ACHN (cell line): ENCODE measurements at regions not wholly inside any gene's neighbourhood (a gene's known extent, or its start where the extent isn't known, plus 50 kb on each side); places are given as distances from the start of the nearest gene placed in this dataset.
"Not testable (repeated sequence)": the region's sequence is repeated elsewhere in the genome, so short reads cannot be mapped to it uniquely, and the experiment has no call there.

Experiments used
- DNase-seq: peaks from one replicate; pipeline ENCODE4 v3.0.0-alpha.2; 2015
- in situ Hi-C: cut with HindIII; loops from 2 replicates; pipeline ENCODE4 v1.10.0; 2017; ENCODE audit warnings: low sequenced_read_pairs, low pct_ligation_motif_present, low pct_unique_long_range_greater_than_20kb

- no peak for DNase-seq
- in situ Hi-C loops = no loop called here
Observed at GRCh38 chr15:79492065-79492464, 59.9 kb downstream of the MINAR1 start.

DNA sequence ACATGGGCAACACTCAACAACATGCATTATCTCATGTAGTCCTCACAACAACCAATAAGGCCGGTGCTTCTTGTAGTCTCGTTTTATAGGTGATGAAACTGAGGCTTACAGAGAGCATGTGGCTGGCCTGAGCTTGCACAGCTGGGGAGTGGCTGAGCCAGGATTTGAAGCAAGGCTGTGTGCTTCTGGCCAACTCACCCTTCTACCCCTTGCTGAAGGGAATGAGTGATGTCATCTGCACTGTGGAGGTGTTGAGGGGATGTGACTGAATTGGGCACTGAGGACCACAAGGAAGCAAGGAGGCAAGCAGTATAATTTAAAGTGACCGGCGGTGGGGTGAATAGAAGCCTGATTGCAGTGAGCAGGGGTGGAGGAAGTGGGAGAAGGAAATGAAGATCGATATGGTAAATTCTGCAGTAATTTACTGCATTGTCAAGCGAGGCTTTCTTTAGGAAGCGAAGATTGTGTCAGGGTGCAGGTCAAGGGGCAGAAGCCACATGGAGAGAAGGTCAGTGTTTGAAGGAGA lies 62.3 kb downstream of the MINAR1 start:
- DNase-seq = no peak
- in situ Hi-C loops = no loop called here

- DNase-seq = no peak
- in situ Hi-C loops = no loop called here
Observed at GRCh38 chr15:79494963-79495755, 63.0 kb downstream of the MINAR1 start.

DNA sequence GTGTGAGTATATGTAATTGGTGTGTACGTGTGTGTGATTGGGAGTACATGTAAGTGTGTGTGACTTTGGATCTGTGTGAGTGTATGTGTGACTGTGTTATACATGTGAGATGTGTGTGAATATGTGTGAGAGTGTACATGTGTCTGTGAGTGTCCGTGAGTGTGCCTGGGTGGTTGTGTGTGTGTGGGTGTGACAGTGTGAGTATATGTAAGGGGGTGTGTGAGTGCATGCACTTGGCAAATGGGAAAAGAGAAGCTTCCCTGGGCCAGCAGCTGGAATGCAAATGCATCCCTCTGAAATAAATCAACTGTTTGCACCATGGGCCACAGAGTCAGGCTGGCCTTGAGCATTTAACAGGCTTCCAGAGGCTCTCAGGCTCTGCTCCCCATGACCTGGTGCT lies 63.6 kb downstream of the MINAR1 start:
- no peak for DNase-seq
- in situ Hi-C loops = no loop called here

DNA sequence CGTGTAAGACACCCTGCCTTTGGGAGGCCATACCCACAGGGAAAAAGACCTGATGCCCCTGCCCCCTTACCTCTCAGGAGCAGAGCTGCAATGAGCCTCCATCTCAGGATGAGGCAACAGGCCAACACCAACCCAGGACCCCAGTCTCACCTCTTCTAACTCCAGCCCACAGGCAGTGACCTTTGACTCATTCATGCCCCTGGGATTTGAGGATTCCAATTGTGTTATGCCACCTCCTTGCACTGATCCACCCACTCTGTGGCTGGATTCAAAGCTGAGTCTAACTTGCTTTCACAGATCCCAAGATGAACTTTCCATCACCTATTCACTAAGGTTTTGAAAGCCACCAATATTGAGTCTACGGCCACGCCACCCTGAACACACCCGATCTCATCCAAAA lies 64.7 kb downstream of the MINAR1 start:
- no peak for DNase-seq
- in situ Hi-C loops = no loop called here

DNA sequence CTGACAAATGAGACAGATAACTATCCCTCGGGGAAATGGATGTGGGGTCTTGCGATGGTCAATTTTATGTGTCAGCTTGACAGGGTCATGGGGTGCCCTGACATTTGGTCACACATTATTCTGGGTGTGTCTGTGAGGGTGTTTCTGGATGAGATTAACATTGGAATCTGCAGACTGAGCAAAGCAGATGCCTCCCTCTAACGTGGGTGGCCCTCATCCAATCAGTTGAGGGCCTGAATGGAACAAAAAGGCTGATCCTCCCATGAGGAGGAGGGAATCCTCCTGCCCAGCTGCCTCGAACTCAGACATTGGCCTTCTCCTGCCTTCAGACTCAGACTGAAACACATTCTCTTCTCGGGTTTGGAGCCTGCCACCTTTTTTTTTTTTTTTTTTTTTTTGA lies 69.0 kb downstream of the MINAR1 start:
- in situ Hi-C loops = no loop called here
- no peak for DNase-seq

- DNase-seq = no peak
- in situ Hi-C loops = no loop called here
Observed at GRCh38 chr15:79505956-79506355, 73.8 kb downstream of the MINAR1 start.

DNA sequence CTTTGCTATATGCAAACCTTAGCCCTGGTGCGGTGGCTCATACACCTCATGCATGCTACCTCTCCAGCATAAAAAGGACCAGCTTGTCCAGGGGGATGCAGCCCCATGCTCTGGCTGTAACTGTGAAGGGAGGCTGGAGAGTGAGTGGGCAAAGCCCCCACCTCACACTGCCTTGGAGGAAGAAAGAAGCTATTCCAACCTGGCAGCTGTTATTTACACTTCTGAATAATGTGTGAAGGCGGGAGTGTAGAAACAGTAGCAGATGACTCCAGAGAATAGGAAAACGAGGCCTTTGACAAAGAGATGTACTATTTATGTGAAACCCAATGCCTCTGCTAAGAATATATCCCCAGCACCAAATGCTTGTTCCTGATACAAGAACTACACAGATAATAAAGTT lies 80.7 kb downstream of the MINAR1 start:
- DNase-seq, in situ Hi-C loops: not testable (repeated sequence)

DNA sequence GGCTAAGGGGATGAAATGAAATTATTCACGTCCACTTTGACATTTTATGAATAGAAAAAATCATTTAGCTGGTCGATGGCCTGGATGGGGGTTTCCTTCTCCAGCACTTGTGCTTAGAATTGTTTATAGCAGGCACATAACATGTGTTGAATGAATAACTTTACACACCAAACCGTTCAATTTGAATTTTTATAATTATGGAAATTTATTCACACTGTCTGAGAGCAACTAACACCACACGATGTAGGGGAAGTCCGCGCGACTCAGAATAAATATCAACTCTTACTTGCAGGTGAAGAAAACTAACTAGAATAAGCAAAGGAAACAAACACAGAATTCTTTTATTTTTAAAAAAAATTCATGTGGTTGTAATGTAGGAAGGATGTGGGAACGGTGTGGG lies 81.3 kb downstream of the MINAR1 start:
- no peak for DNase-seq
- in situ Hi-C loops = no loop called here

GRCh38 chr15:79513940-79514339 lies 81.8 kb downstream of the MINAR1 start:
- no peak for DNase-seq
- in situ Hi-C loops = no loop called here

DNA sequence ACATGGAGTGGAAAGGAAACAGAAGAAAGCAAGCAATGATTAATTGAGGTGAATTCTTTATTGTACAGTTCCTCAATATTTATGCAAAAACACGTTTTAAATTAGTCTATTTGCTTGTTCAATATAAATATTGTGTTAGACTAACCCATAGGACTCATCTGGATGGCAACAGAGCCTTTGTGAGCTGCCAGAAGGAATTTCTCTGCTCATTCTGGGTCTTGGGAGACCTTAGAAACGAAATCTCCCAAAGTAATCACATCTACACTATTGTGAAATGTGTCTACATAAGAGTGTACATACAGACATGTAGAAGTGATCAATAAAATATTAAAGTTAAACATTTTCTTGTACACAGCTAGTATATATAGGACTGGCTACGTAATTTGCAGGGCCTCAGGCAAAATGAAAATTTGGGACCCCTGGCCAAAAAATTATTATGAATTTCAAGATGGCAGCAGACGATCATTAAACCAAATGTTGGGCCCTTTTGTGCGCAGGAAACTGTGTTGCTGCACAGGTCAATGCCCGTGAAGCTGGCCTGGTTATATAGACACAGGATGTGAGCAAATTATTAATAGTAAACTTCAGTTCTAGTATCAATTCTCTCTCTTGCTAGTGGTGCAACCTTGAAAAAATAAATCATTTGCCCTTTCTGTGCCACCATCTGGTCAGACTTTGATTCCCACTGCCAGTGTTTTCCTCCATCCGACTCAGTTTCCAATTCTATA lies 83.3 kb downstream of the MINAR1 start:
- in situ Hi-C loops = no loop called here
- no peak for DNase-seq

DNA sequence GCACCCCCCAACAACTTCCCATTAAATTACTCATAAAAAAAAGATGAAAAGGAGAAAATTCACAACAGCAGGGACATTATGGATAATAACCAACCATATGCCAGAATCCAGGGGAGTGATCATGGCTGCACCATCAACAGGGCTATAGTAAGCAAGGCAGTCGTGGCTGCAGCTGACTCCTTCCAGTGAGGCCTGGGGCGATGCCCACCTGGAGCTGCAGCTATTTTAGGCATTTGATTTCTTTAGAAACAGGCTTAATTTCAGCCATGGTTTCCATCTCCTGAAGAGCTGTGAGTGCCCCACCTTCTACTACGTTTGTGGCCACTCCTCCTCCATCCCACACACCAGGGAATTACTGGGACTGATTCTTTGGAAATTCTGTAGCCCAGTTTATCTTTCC lies 84.0 kb downstream of the MINAR1 start:
- DNase-seq = no peak
- in situ Hi-C loops = no loop called here

DNA sequence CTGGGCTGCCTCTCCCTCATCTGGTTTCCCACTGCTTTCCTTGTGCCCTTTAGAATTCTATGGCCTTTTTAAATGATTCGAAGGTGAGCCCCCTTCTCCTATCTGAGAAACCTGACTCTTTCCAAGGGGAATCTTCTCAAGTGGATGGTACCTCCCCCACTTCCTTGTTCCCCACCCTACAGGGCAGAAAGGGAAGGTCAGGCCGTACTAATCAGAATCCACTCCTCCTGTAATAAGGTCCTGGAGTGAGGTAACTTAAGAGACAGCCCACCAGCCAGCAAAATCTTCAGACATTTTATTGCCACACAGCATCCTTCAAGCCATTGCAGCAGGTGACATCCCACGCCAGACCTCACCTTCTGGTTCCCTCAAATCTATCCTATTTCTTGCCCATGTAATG lies 84.5 kb downstream of the MINAR1 start:
- no peak for DNase-seq
- in situ Hi-C loops = no loop called here

GRCh38 chr15:79519628-79520027 lies 87.5 kb downstream of the MINAR1 start:
- in situ Hi-C loops = no loop called here
- no peak for DNase-seq

DNA sequence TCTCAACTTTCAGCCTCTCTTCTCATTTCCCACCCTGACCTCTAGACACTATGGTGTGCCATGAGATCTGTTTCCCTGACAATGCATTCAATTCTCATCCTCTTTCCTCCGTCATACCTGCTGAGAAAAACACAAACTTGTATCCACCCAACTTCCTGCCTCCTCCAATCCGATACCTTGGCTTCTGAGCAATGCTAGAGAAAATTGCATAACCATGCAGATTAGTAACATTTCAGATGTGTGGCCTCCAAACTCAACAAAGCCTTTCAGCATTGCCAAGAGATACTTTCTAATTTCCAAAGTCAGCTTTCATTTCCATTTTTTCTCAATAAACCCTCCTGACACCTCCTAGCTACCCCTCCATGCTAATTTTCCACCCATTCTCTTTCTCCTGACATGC lies 88.5 kb downstream of the MINAR1 start:
- no peak for DNase-seq
- in situ Hi-C loops = no loop called here

GRCh38 chr15:79522656-79523055 lies 90.5 kb downstream of the MINAR1 start:
- in situ Hi-C loops = no loop called here
- no peak for DNase-seq

DNA sequence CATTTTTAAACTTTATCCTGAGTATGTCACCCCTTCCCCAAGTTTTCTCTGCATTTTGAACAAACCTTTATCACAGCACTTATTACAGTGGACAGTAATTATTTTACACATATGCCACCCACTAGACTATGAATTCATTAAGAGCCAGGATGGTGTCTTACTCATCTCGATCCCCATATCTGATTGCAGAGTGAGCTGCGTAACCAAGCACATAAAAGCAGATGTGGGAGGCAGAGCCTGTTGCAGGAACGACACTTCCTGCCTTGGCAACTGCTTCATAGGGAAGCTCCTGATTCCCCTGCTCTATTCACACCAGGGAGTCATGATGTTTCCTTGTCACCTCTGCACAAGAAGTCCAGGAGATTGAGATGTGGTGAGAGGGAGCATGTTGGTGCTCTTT lies 91.1 kb downstream of the MINAR1 start:
- DNase-seq = no peak
- in situ Hi-C loops = no loop called here

GRCh38 chr15:79524531-79524930 lies 92.4 kb downstream of the MINAR1 start:
- DNase-seq = no peak
- in situ Hi-C loops = no loop called here

- DNase-seq = no peak
- in situ Hi-C loops = no loop called here
Observed at GRCh38 chr15:79526376-79526775, 94.2 kb downstream of the MINAR1 start.

- in situ Hi-C loops = no loop called here
- no peak for DNase-seq
Observed at GRCh38 chr15:79527821-79528220, 95.7 kb downstream of the MINAR1 start.
